RWPE2 (cell line): ENCODE measurements at regions not wholly inside any gene's neighbourhood (a gene's known extent, or its start where the extent isn't known, plus 50 kb on each side); places are given as distances from the start of the nearest gene placed in this dataset.

Source experiments
- ATAC-seq: fragments of 200-7000 bp; cut with Tn5 transposase; 3 replicates; pipeline ENCODE4 v1.9.1; 2021; ENCODE audit warnings: low read depth
- DNase-seq: peaks from one replicate; pipeline ENCODE4 v3.0.0-alpha.2; 2020; ENCODE audit warnings: low spot score
- H3K27ac ChIP-seq: fragments of 450-650 bp; 2 replicates; pipeline ENCODE4 v1.5.1; 2017; ENCODE audit warnings: mild to moderate bottlenecking; ENCODE audit not compliant: poor library complexity, severe bottlenecking
- H3K27me3 ChIP-seq: fragments of 250-450 bp; sonication (Bioruptor Pico); 2 replicates; pipeline ENCODE4 v1.5.1; 2021; ENCODE audit warnings: mild to moderate bottlenecking, moderate library complexity; ENCODE audit not compliant: insufficient read depth, poor library complexity, severe bottlenecking
- H3K36me3 ChIP-seq: fragments of 250-450 bp; sonication (Bioruptor Pico); 2 replicates; pipeline ENCODE4 v1.5.1; 2020; ENCODE audit warnings: low read depth, mild to moderate bottlenecking, moderate library complexity
- H3K4me1 ChIP-seq: fragments of 250-450 bp; sonication (Bioruptor Pico); 2 replicates; pipeline ENCODE4 v1.5.1; 2021; ENCODE audit warnings: mild to moderate bottlenecking, moderate library complexity; ENCODE audit not compliant: insufficient read depth, poor library complexity, severe bottlenecking
- H3K4me3 ChIP-seq: fragments of 250-450 bp; sonication (Bioruptor Pico); 2 replicates; pipeline ENCODE4 v1.5.1; 2021; ENCODE audit warnings: mild to moderate bottlenecking, moderate library complexity; ENCODE audit not compliant: severe bottlenecking
- H3K9me3 ChIP-seq: fragments of 250-450 bp; sonication (Bioruptor Pico); 2 replicates; pipeline ENCODE4 v1.5.1; 2021; ENCODE audit warnings: mild to moderate bottlenecking, moderate library complexity; ENCODE audit not compliant: severe bottlenecking
- CTCF ChIP-seq: fragments of 450-650 bp; IDR thresholded peaks from one replicate; pipeline ENCODE4 v1.5.1; 2017; ENCODE audit warnings: mild to moderate bottlenecking, moderate library complexity; ENCODE audit not compliant: poor library complexity, severe bottlenecking

- Histone ChIP-seq H3K9me3 (no peaks in the 10 kb centered on the region), H3K27ac (peak overlapping the region; percentile 39), H3K4me1 (peaks cover 8% of the 10 kb centered on the region), H3K4me3 (no peak overlapping the region), H3K36me3 (no peaks in the 10 kb centered on the region), H3K27me3 (peaks cover 2% of the 10 kb centered on the region)
- no peak for TF ChIP-seq CTCF
- no peak for DNase-seq
- ATAC-seq = peak; percentile 86
Observed at GRCh38 chr3:148146947-148147826, 550.5 kb upstream of the AGTR1 start.

- Histone ChIP-seq H3K4me1 (peaks cover 8% of the 10 kb centered on the region), H3K4me3 (no peak overlapping the region), H3K27me3 (peaks cover 2% of the 10 kb centered on the region), H3K36me3 (no peaks in the 10 kb centered on the region), H3K9me3 (no peaks in the 10 kb centered on the region), H3K27ac (peak overlapping the region; percentile 39)
- TF ChIP-seq CTCF = no peak
- DNase-seq (no peak), ATAC-seq (no peak)
Observed at GRCh38 chr3:148147903-148148302, 549.8 kb upstream of the AGTR1 start.

GRCh38 chr3:148149556-148149955 lies 548.1 kb upstream of the AGTR1 start:
- no peak overlapping the region for H3K27ac ChIP-seq

GRCh38 chr3:148150141-148150540 lies 547.6 kb upstream of the AGTR1 start:
- Histone ChIP-seq H3K27me3 (peaks cover 2% of the 10 kb centered on the region), H3K9me3 (no peaks in the 10 kb centered on the region), H3K4me3 (no peak overlapping the region), H3K36me3 (no peaks in the 10 kb centered on the region), H3K4me1 (peaks cover 8% of the 10 kb centered on the region), H3K27ac (no peak overlapping the region)
- DNase-seq (no peak), ATAC-seq (peak; percentile 25; the same call in 1 of the 3 replicates)
- TF ChIP-seq CTCF = no peak

More at GRCh38 chr3:148149556-148149955, 548.1 kb upstream of the AGTR1 start:
- no peaks in the 10 kb centered on the region for H3K9me3 ChIP-seq
- no peak for TF ChIP-seq CTCF
- ATAC-seq (no peak), DNase-seq (no peak)
- peaks cover 2% of the 10 kb centered on the region for H3K27me3 ChIP-seq
- no peaks in the 10 kb centered on the region for H3K36me3 ChIP-seq
- H3K4me3 ChIP-seq = no peak overlapping the region
- peaks cover 8% of the 10 kb centered on the region for H3K4me1 ChIP-seq

GRCh38 chr3:148158210-148158609 lies 539.5 kb upstream of the AGTR1 start:
- Histone ChIP-seq H3K4me3 (no peak overlapping the region), H3K4me1 (peaks cover 5% of the 10 kb centered on the region), H3K27me3 (no peaks in the 10 kb centered on the region), H3K9me3 (peaks cover 2% of the 10 kb centered on the region), H3K27ac (no peak overlapping the region), H3K36me3 (no peaks in the 10 kb centered on the region)
- TF ChIP-seq CTCF = no peak
- DNase-seq (no peak), ATAC-seq (peak; percentile 93)
